Omental fat pad (tissue), 3 donors: ENCODE measurements at regions not wholly inside any gene's neighbourhood (a gene's known extent, or its start where the extent isn't known, plus 50 kb on each side); places are given as distances from the start of the nearest gene placed in this dataset.

Experiments
- ATAC-seq: fragments of 150-250 bp; one replicate; pipeline ENCODE4 v1.9.1; 2016; ENCODE audit warnings: mild to moderate bottlenecking, moderate library complexity; ENCODE audit not compliant: low FRiP score
- DNase-seq: peaks from one replicate; pipeline ENCODE4 v3.0.0-alpha.2; 2019; ENCODE audit warnings: low spot score
- TF ChIP-seq, protein P1 (sequence below), 3 donors: fragments of 450-650 bp; IDR thresholded peaks; one replicate each; pipeline ENCODE4 v1.5.1; 2016 to 2017; ENCODE audit warnings: antibody characterized with exemption in 3 of 3, mild to moderate bottlenecking in 3 of 3, moderate library complexity in 2 of 3

DNA sequence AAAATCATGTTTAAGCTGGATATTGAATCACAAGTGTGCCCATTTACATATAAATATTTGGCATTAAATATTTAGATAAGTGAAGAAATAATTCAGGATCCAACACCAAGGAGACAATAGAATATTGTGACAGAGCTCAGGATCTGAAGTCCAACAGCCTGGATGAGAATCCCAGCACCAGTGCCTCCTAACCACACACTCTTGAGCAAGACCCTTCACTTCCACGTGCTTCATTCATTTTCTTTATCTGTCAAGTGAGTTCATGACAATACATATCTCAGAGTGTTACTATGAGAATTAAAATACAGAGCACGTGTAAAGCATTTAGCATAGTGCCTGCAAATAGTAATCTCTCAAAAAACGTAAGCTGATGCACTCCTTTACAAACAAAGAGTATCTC is 78.4 kb upstream of the IKZF1 start:
- DNase-seq, result no peak

DNA sequence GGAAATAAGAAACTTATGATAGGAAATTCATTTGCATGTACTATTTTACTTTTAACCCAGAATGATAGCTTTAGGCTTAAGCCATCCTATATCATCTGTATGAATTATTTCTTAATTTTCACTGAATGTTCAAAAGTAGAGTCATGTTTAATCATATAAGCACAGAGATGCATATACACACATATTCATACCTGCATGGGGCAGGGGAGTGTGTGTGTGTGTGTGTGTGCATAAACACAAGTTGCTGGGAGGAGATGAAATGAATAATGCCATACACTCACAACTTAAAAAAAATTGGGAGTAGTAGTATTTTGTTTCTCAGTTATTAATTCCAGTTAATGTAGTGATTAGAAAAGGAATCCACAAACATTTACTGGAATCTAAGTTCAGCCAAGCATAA is 83.1 kb upstream of the IKZF1 start:
- TF ChIP-seq, protein P1, sequence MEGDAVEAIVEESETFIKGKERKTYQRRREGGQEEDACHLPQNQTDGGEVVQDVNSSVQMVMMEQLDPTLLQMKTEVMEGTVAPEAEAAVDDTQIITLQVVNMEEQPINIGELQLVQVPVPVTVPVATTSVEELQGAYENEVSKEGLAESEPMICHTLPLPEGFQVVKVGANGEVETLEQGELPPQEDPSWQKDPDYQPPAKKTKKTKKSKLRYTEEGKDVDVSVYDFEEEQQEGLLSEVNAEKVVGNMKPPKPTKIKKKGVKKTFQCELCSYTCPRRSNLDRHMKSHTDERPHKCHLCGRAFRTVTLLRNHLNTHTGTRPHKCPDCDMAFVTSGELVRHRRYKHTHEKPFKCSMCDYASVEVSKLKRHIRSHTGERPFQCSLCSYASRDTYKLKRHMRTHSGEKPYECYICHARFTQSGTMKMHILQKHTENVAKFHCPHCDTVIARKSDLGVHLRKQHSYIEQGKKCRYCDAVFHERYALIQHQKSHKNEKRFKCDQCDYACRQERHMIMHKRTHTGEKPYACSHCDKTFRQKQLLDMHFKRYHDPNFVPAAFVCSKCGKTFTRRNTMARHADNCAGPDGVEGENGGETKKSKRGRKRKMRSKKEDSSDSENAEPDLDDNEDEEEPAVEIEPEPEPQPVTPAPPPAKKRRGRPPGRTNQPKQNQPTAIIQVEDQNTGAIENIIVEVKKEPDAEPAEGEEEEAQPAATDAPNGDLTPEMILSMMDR (IDR thresholded peaks at IDR 0.05), result no peak
- DNase-seq, result no peak
- ATAC-seq, result no peak

More for the DNA sequence above, 78.4 kb upstream of the IKZF1 start:
- no peak for ATAC-seq
- TF ChIP-seq, protein P1 (IDR thresholded peaks at IDR 0.05), result no peak

- ATAC-seq, result no peak
- DNase-seq, result no peak
- TF ChIP-seq, protein P1 (IDR thresholded peaks at IDR 0.05), result no peak
These were observed 83.5 kb upstream of the IKZF1 start for GRCh38 chr7:50221028-50221427.

DNA sequence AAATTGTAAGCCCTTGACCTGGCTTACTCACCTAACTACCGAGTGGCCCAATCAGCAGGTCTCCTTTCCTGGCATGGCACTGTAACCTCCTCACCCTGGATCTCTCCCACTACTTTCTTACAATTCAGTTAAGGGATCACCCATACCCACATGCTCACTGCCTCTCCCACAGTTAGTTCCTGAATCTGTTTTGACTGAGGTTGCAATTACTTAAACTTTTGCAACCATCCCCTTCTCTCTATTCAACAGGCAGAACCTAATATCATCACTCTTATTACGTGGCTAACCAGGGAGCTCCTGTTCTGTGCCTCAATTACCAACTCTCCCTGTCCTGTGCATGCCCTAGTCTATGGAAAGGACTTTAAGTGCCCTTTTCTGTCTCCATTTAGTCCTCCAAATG is 84.2 kb upstream of the IKZF1 start:
- TF ChIP-seq, protein P1 (IDR thresholded peaks at IDR 0.05), result no peak
- DNase-seq, result no peak
- no peak for ATAC-seq

DNA sequence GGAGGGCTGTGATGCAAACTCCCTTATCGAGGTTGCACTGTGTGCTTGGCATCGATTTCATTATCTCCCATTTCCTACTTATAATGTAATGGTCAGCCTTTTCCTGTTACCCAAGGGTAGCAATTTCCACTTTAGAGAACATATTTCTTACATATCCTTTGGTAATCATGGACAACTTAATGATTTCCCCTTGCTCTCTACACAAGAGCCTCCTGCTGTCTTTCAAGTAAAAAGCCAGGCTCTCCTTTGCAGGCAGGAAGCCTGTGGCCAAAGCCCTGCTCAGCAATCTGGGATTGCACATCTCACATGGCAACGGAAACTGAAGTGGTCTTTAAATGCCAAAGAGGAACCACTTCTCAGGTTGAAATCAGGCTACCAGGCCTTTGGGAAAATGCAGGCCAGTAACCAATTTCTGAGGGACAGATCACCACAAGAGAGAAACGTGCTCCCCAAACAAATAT is 86.7 kb upstream of the IKZF1 start:
- ATAC-seq, result no peak
- no peak for DNase-seq
- TF ChIP-seq, protein P1 (IDR thresholded peaks at IDR 0.05), result no peak

DNA sequence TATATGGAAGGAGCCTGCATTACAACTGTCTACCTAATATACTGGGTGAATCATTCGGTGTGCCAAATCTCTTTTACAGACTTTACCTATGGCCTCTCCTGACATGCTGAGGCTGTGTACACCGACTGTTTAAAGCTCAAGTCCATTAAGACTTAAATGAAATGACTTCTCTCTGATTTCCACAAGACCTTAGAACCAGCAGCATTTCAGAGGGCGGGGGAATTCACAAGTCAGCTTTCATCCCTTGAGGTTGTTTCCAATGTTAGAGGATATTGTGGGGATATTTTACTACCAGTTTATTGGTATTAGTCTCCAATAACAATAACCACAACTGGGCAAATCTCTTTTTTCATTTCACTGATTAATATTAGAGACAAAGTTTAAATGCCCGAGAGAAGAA is 87.1 kb upstream of the IKZF1 start:
- ATAC-seq, result no peak

DNA sequence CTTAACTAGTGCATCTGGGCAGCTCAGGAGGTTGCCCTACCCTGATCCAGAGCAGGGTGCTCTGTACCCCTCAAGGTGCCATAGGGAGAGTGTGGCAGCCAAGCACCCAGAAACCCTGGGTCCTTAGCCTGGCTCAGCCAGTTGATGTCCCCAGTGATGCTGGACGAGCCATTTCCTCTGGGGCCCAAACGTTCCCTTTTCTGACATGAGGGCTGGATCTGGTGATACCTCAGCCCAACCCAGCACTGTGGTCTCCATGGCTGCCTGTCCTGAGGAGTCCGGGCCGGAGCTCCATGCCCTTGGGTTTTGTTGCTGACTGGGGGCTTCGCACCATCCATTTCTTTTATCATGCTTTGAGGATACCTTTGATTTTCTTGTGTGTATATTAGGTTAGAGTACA is 87.9 kb upstream of the IKZF1 start:
- DNase-seq, result no peak
- TF ChIP-seq, protein P1 (IDR thresholded peaks at IDR 0.05), result no peak
- no peak for ATAC-seq

More for the DNA sequence above, 87.1 kb upstream of the IKZF1 start:
- DNase-seq, result no peak
- TF ChIP-seq, protein P1 (IDR thresholded peaks at IDR 0.05), result no peak
